ENCODE measurements at regions not wholly inside any gene's neighbourhood (a gene's known extent, or its start where the extent isn't known, plus 50 kb on each side); places are given as distances from the start of the nearest gene placed in this dataset.
"Not testable (repeated sequence)": the region's sequence is repeated elsewhere in the genome, so short reads cannot be mapped to it uniquely, and the experiment has no call there.

GRCh38 chr5:130996720-130997119, 168.3 kb downstream of the HINT1 start:
- H3K4me3 ChIP-seq (ENCODE audit: low read length); H3K9me3 ChIP-seq (ENCODE audit: insufficient read depth, low read depth, low read length); H3K9ac ChIP-seq (ENCODE audit: low read depth, low read length); H3K36me3 ChIP-seq (ENCODE audit: insufficient read depth, low read depth, low read length); H3K27ac ChIP-seq (ENCODE audit: low read length); H3K27me3 ChIP-seq (ENCODE audit: insufficient read depth, low read length): not testable (repeated sequence)
- H3K4me1 ChIP-seq (ENCODE audit: insufficient read depth, low read length) = peaks cover 11% of the 10 kb centered on the region

- no peak overlapping the region for H3K27ac ChIP-seq (ENCODE audit: low read length)
- H3K36me3 ChIP-seq (ENCODE audit: insufficient read depth, low read depth, low read length) = no peaks in the 10 kb centered on the region
- H3K27me3 ChIP-seq (ENCODE audit: insufficient read depth, low read length) = no peaks in the 10 kb centered on the region
- H3K9me3 ChIP-seq (ENCODE audit: insufficient read depth, low read depth, low read length) = no peaks in the 10 kb centered on the region
- H3K4me3 ChIP-seq (ENCODE audit: low read length) = no peak overlapping the region
- H3K4me1 ChIP-seq (ENCODE audit: insufficient read depth, low read length) = peaks cover 11% of the 10 kb centered on the region
- no peak overlapping the region for H3K9ac ChIP-seq (ENCODE audit: low read depth, low read length)
These were observed 169.2 kb downstream of the HINT1 start for GRCh38 chr5:130995851-130996250.

DNA sequence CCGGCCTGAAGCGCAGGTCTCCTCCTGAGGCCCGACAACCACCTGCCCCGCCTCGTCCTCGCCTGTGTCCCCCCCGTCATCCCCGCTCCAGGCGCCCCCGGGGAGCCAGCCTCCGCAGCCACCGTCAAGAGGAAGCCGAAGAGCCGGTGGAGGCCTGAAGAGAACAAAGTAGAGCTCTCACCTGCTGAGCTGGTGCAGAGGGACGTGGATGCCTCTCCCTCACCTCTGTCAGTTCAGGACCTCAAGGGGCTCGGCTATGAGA, 169.9 kb downstream of the HINT1 start:
- Histone ChIP-seq H3K4me3 (ENCODE audit: low read length) (no peak overlapping the region), H3K4me1 (ENCODE audit: insufficient read depth, low read length) (peaks cover 7% of the 10 kb centered on the region), H3K9ac (ENCODE audit: low read depth, low read length) (no peak overlapping the region), H3K36me3 (ENCODE audit: insufficient read depth, low read depth, low read length) (no peaks in the 10 kb centered on the region), H3K27ac (ENCODE audit: low read length) (no peak overlapping the region), H3K9me3 (ENCODE audit: insufficient read depth, low read depth, low read length) (no peaks in the 10 kb centered on the region), H3K27me3 (ENCODE audit: insufficient read depth, low read length) (no peaks in the 10 kb centered on the region)

GRCh38 chr5:130994496-130995253, 170.4 kb downstream of the HINT1 start:
- H3K27me3 ChIP-seq (ENCODE audit: insufficient read depth, low read length) = no peaks in the 10 kb centered on the region
- H3K4me1 ChIP-seq (ENCODE audit: insufficient read depth, low read length) = peaks cover 7% of the 10 kb centered on the region
- H3K36me3 ChIP-seq (ENCODE audit: insufficient read depth, low read depth, low read length) = no peaks in the 10 kb centered on the region
- H3K9ac ChIP-seq (ENCODE audit: low read depth, low read length) = no peak overlapping the region
- no peak overlapping the region for H3K27ac ChIP-seq (ENCODE audit: low read length)
- no peak overlapping the region for H3K4me3 ChIP-seq (ENCODE audit: low read length)
- no peaks in the 10 kb centered on the region for H3K9me3 ChIP-seq (ENCODE audit: insufficient read depth, low read depth, low read length)

DNA sequence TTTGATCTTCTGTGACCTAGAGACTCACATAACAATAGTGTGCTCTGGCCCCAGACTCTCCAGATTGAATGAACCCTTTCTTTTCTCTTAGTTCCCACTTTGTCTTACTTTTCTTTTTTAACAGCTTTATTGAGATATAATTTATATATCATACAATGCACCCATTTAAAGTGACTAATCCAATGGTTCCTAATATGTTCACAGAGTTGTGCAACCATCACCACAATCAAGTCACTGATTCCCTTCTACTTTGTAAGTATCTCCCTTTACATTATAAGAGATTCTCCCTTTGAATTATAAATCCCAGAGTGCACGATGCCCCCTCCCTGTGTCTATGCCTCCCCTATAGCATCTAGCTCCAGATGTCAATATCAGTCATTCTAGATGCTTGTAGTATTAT, 172.4 kb downstream of the HINT1 start:
- Histone ChIP-seq H3K9ac (ENCODE audit: low read depth, low read length) (no peak overlapping the region), H3K27me3 (ENCODE audit: insufficient read depth, low read length) (no peaks in the 10 kb centered on the region), H3K4me1 (ENCODE audit: insufficient read depth, low read length) (peaks cover 7% of the 10 kb centered on the region), H3K36me3 (ENCODE audit: insufficient read depth, low read depth, low read length) (no peaks in the 10 kb centered on the region), H3K9me3 (ENCODE audit: insufficient read depth, low read depth, low read length) (no peaks in the 10 kb centered on the region), H3K27ac (ENCODE audit: low read length) (no peak overlapping the region), H3K4me3 (ENCODE audit: low read length) (no peak overlapping the region)

DNA sequence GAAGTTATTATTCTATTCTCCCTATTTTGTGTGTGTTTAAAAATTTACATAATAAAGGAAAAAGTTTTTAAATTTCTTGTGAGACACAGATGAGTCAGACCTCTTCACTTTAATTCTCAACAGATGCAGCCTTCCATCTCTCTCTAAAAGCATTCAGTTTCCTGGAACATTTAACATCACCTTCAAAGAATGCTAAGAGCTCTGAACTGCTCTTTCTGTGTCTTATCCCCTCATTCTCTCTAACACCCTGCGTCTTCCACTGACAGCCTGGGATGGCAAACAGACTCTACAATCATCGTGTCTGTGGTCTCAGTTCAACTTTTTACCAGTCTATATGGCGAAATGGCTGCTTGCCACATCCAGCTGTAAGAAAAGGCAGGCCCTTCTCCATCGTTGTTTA, 173.0 kb downstream of the HINT1 start:
- no peak overlapping the region for H3K4me3 ChIP-seq (ENCODE audit: low read length)
- H3K27ac ChIP-seq (ENCODE audit: low read length) = no peak overlapping the region
- no peaks in the 10 kb centered on the region for H3K9me3 ChIP-seq (ENCODE audit: insufficient read depth, low read depth, low read length)
- H3K36me3 ChIP-seq (ENCODE audit: insufficient read depth, low read depth, low read length) = no peaks in the 10 kb centered on the region
- peaks cover 7% of the 10 kb centered on the region for H3K4me1 ChIP-seq (ENCODE audit: insufficient read depth, low read length)
- H3K27me3 ChIP-seq (ENCODE audit: insufficient read depth, low read length) = no peaks in the 10 kb centered on the region
- H3K9ac ChIP-seq (ENCODE audit: low read depth, low read length) = no peak overlapping the region

GRCh38 chr5:130985776-130986175, 179.3 kb downstream of the HINT1 start:
- H3K27me3 ChIP-seq (ENCODE audit: insufficient read depth, low read length) = no peaks in the 10 kb centered on the region
- H3K27ac ChIP-seq (ENCODE audit: low read length) = no peak overlapping the region
- H3K36me3 ChIP-seq (ENCODE audit: insufficient read depth, low read depth, low read length) = no peaks in the 10 kb centered on the region
- H3K4me1 ChIP-seq (ENCODE audit: insufficient read depth, low read length) = no peaks in the 10 kb centered on the region
- no peak overlapping the region for H3K4me3 ChIP-seq (ENCODE audit: low read length)
- H3K9ac ChIP-seq (ENCODE audit: low read depth, low read length) = no peak overlapping the region
- no peaks in the 10 kb centered on the region; the same call in 1 of the 2 replicates for H3K9me3 ChIP-seq (ENCODE audit: insufficient read depth, low read depth, low read length)

- Histone ChIP-seq H3K36me3 (ENCODE audit: insufficient read depth, low read depth, low read length) (no peaks in the 10 kb centered on the region), H3K9me3 (ENCODE audit: insufficient read depth, low read depth, low read length) (no peaks in the 10 kb centered on the region; the same call in 1 of the 2 replicates), H3K27ac (ENCODE audit: low read length) (no peak overlapping the region), H3K4me1 (ENCODE audit: insufficient read depth, low read length) (no peaks in the 10 kb centered on the region), H3K9ac (ENCODE audit: low read depth, low read length) (no peak overlapping the region), H3K4me3 (ENCODE audit: low read length) (no peak overlapping the region), H3K27me3 (ENCODE audit: insufficient read depth, low read length) (no peaks in the 10 kb centered on the region)
These were observed 183.4 kb downstream of the HINT1 start for GRCh38 chr5:130981663-130982062.

GRCh38 chr5:130978475-130978874, 186.6 kb downstream of the HINT1 start:
- peaks cover 12% of the 10 kb centered on the region; the same call in 1 of the 2 replicates for H3K4me1 ChIP-seq (ENCODE audit: insufficient read depth, low read length)
- no peaks in the 10 kb centered on the region for H3K27me3 ChIP-seq (ENCODE audit: insufficient read depth, low read length)
- no peaks in the 10 kb centered on the region; the same call in 1 of the 2 replicates for H3K9me3 ChIP-seq (ENCODE audit: insufficient read depth, low read depth, low read length)
- H3K4me3 ChIP-seq (ENCODE audit: low read length) = no peak overlapping the region
- H3K9ac ChIP-seq (ENCODE audit: low read depth, low read length) = no peak overlapping the region
- H3K36me3 ChIP-seq (ENCODE audit: insufficient read depth, low read depth, low read length) = no peaks in the 10 kb centered on the region
- no peak overlapping the region for H3K27ac ChIP-seq (ENCODE audit: low read length)

GRCh38 chr5:130976493-130976892, 188.6 kb downstream of the HINT1 start:
- no peak overlapping the region for H3K4me3 ChIP-seq (ENCODE audit: low read length)
- no peaks in the 10 kb centered on the region; the same call in 1 of the 2 replicates for H3K9me3 ChIP-seq (ENCODE audit: insufficient read depth, low read depth, low read length)
- H3K36me3 ChIP-seq (ENCODE audit: insufficient read depth, low read depth, low read length) = no peaks in the 10 kb centered on the region
- H3K27ac ChIP-seq (ENCODE audit: low read length) = no peak overlapping the region
- no peak overlapping the region for H3K9ac ChIP-seq (ENCODE audit: low read depth, low read length)
- H3K4me1 ChIP-seq (ENCODE audit: insufficient read depth, low read length) = peaks cover 12% of the 10 kb centered on the region; the same call in 1 of the 2 replicates
- no peaks in the 10 kb centered on the region for H3K27me3 ChIP-seq (ENCODE audit: insufficient read depth, low read length)

- no peak overlapping the region for H3K9ac ChIP-seq (ENCODE audit: low read depth, low read length)
These were observed 189.2 kb downstream of the HINT1 start for GRCh38 chr5:130975847-130976246.

GRCh38 chr5:130975299-130975698, 189.8 kb downstream of the HINT1 start:
- Histone ChIP-seq H3K4me1 (ENCODE audit: insufficient read depth, low read length) (peaks cover 12% of the 10 kb centered on the region; the same call in 1 of the 2 replicates), H3K27ac (ENCODE audit: low read length) (no peak overlapping the region)

More at GRCh38 chr5:130975847-130976246, 189.2 kb downstream of the HINT1 start:
- no peak overlapping the region for H3K27ac ChIP-seq (ENCODE audit: low read length)
- no peak overlapping the region for H3K4me3 ChIP-seq (ENCODE audit: low read length)
- no peaks in the 10 kb centered on the region for H3K27me3 ChIP-seq (ENCODE audit: insufficient read depth, low read length)
- no peaks in the 10 kb centered on the region for H3K36me3 ChIP-seq (ENCODE audit: insufficient read depth, low read depth, low read length)
- no peaks in the 10 kb centered on the region for H3K9me3 ChIP-seq (ENCODE audit: insufficient read depth, low read depth, low read length)
- H3K4me1 ChIP-seq (ENCODE audit: insufficient read depth, low read length) = peaks cover 12% of the 10 kb centered on the region; the same call in 1 of the 2 replicates

More at GRCh38 chr5:130975299-130975698, 189.8 kb downstream of the HINT1 start:
- no peak overlapping the region for H3K4me3 ChIP-seq (ENCODE audit: low read length)
- H3K9ac ChIP-seq (ENCODE audit: low read depth, low read length) = no peak overlapping the region
- H3K9me3 ChIP-seq (ENCODE audit: insufficient read depth, low read depth, low read length) = no peaks in the 10 kb centered on the region
- no peaks in the 10 kb centered on the region for H3K36me3 ChIP-seq (ENCODE audit: insufficient read depth, low read depth, low read length)
- no peaks in the 10 kb centered on the region for H3K27me3 ChIP-seq (ENCODE audit: insufficient read depth, low read length)

All from iPS-20b (cell line).